ENCODE measurements at regions not wholly inside any gene's neighbourhood (a gene's known extent, or its start where the extent isn't known, plus 50 kb on each side); places are given as distances from the start of the nearest gene placed in this dataset.

DNA sequence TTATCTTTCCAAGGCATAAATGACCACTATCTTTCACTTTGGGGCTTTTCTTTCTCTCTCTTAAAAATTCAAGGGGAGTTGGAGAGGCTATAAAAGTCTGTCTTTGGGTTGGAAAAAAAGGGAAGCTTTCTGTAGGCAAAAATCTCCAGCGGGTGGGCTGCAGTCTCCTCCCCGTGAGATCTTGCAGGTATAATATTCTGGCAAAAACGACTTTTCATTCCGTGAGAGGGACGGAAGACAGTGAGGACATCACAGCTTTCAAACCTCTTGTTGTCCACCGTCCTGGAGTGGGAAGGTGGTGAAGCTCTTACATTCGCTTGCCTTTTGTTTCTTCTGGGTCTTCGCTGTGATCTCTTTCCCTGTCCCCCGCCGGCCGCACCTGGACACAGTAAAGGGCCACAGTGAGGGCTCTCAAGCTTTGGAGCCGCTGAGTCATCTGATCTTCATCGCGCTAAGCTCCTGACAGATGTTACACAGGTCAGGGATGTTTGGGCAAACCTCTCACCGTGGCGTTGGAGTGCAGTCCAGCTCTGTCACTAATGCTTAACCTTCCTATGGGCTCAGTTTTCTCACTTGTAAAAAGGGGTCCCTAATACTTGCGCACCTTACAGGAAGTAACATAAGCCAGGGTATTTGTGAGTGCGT lies 61.9 kb upstream of the MEGF10 start:
- Histone ChIP-seq H3K9me3 (no peaks in the 10 kb centered on the region), H3K4me3 (no peak overlapping the region), H3K4me1 (ENCODE audit: low read depth) (no peaks in the 10 kb centered on the region), H3K36me3 (ENCODE audit: low read depth) (no peaks in the 10 kb centered on the region)
- intact Hi-C loops (cut with DNase I, micrococcal nuclease): no loop called here
- TF ChIP-seq, protein P1, sequence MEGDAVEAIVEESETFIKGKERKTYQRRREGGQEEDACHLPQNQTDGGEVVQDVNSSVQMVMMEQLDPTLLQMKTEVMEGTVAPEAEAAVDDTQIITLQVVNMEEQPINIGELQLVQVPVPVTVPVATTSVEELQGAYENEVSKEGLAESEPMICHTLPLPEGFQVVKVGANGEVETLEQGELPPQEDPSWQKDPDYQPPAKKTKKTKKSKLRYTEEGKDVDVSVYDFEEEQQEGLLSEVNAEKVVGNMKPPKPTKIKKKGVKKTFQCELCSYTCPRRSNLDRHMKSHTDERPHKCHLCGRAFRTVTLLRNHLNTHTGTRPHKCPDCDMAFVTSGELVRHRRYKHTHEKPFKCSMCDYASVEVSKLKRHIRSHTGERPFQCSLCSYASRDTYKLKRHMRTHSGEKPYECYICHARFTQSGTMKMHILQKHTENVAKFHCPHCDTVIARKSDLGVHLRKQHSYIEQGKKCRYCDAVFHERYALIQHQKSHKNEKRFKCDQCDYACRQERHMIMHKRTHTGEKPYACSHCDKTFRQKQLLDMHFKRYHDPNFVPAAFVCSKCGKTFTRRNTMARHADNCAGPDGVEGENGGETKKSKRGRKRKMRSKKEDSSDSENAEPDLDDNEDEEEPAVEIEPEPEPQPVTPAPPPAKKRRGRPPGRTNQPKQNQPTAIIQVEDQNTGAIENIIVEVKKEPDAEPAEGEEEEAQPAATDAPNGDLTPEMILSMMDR (IDR thresholded peaks at IDR 0.05): no peak
- ATAC-seq (peak; percentile 1), DNase-seq (peak in 2 of 3 donors; percentile 19 to 33)

- ATAC-seq (peak; percentile 94), DNase-seq (peak; percentile 73 to 81 (median 80))
- Histone ChIP-seq H3K4me3 (peak overlapping the region; percentile 11), H3K36me3 (ENCODE audit: low read depth) (no peaks in the 10 kb centered on the region), H3K4me1 (ENCODE audit: low read depth) (no peaks in the 10 kb centered on the region), H3K9me3 (no peaks in the 10 kb centered on the region)
- intact Hi-C loops (cut with DNase I, micrococcal nuclease): no loop called here
- TF ChIP-seq, protein P1 (IDR thresholded peaks at IDR 0.05): no peak
Measured at GRCh38 chr5:127229185-127229889, 61.3 kb upstream of the MEGF10 start.

DNA sequence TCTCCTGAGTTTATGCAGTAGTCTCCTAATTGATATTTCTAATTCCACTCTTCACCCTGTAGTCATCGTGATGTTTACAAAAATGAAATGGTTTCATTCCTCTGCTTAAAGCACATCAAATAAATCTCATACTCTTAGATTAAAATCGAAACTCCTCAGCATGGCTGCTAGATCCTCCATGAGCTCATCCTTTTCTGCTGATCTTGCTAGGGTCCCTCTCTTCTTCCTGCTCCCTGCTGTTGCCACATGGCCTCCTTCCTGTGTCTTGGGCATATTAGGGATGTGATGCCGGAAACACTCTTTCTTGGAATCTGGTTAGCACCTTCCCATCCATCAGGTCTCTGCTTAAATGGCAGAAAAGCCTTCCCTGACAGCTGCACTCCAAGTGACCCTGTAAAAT lies 59.5 kb upstream of the MEGF10 start:
- H3K4me3 ChIP-seq: no peak overlapping the region
- TF ChIP-seq, protein P1 (IDR thresholded peaks at IDR 0.05): no peak
- H3K4me1 ChIP-seq (ENCODE audit: low read depth): no peaks in the 10 kb centered on the region
- H3K36me3 ChIP-seq (ENCODE audit: low read depth): no peaks in the 10 kb centered on the region
- DNase-seq (no peak), ATAC-seq (no peak)
- intact Hi-C loops (cut with DNase I, micrococcal nuclease): no loop called here
- no peaks in the 10 kb centered on the region for H3K9me3 ChIP-seq

DNA sequence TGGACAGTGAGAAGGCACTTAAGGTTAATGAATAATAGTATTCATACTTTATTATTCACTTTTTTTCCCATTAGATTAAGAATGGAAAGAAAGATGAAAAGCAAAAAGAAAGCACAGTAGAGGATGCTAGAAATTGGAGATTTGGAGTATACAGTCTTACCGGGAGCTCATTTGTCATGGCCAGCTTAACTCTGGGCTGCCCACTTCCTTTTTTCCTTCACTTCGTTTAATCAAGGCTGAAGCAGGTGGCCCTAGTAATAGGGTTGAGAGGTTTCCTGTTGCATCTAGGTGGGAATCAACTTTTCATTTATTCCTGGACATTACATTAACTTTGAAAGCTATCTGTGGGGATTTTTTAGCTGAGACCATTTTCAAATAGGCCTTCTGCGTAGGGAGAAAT lies 57.0 kb upstream of the MEGF10 start:
- Histone ChIP-seq H3K36me3 (ENCODE audit: low read depth) (no peaks in the 10 kb centered on the region), H3K9me3 (no peaks in the 10 kb centered on the region), H3K4me1 (ENCODE audit: low read depth) (no peaks in the 10 kb centered on the region), H3K4me3 (no peak overlapping the region)
- TF ChIP-seq, protein P1 (IDR thresholded peaks at IDR 0.05): no peak
- ATAC-seq: no peak
- intact Hi-C loops (cut with DNase I, micrococcal nuclease): no loop called here
- DNase-seq: no peak

GRCh38 chr5:127235136-127235535 lies 55.5 kb upstream of the MEGF10 start:
- DNase-seq: no peak
- ATAC-seq: no peak

More at GRCh38 chr5:127235136-127235535, 55.5 kb upstream of the MEGF10 start:
- Histone ChIP-seq H3K4me3 (no peak overlapping the region), H3K4me1 (ENCODE audit: low read depth) (no peaks in the 10 kb centered on the region), H3K9me3 (no peaks in the 10 kb centered on the region), H3K36me3 (ENCODE audit: low read depth) (no peaks in the 10 kb centered on the region)
- intact Hi-C loops (cut with DNase I, micrococcal nuclease): no loop called here
- TF ChIP-seq, protein P1 (IDR thresholded peaks at IDR 0.05): no peak
